OCI-LY7 (cell line): ENCODE measurements at regions not wholly inside any gene's neighbourhood (a gene's known extent, or its start where the extent isn't known, plus 50 kb on each side); places are given as distances from the start of the nearest gene placed in this dataset.

Experiments
- BruUV-seq: library from RNA; stranded (reverse); fragments of 400-500 nt; replicated peaks from 2 replicates; lab custom pipeline; 2021; lab: Mats Ljungman, UMichigan
- CTCF ChIA-PET: fragments of 300-600 bp; sonication (Branson Sonifier 250); formaldehyde crosslinking; loops from one replicate; lab custom pipeline; 2022; ENCODE audit warnings: antibody characterized with exemption; ENCODE audit not compliant: unreplicated experiment; lab: Charles Lee
- POLR2A ChIA-PET: fragments of 300-600 bp; sonication (Branson Sonifier 250); formaldehyde crosslinking; loops from one replicate; lab custom pipeline; 2022; ENCODE audit warnings: antibody characterized with exemption; lab: Charles Lee
- DNase-seq: peaks from one replicate; pipeline ENCODE4 v3.0.0-alpha.2; 2015; ENCODE audit warnings: low spot score
- H2AFZ ChIP-seq: fragments of 200-600 bp; sonication (generic), shearing (Covaris generic); 2 replicates; pipeline ENCODE4 v1.6.1; 2014; ENCODE audit warnings: mild to moderate bottlenecking, antibody characterized with exemption, low read length, moderate library complexity
- H3K27ac ChIP-seq: fragments of 200-600 bp; sonication (generic); 2 replicates; pipeline ENCODE4 v1.5.1; 2014; ENCODE audit warnings: mixed run types, low read depth, mild to moderate bottlenecking, moderate library complexity, low read length, inconsistent platforms; ENCODE audit not compliant: poor library complexity, severe bottlenecking
- H3K36me3 ChIP-seq: fragments of 200-600 bp; sonication (generic); 2 replicates; pipeline ENCODE4 v1.6.1; 2014; ENCODE audit warnings: mild to moderate bottlenecking, antibody characterized with exemption, low read length, moderate library complexity, mixed read lengths; ENCODE audit not compliant: insufficient read depth
- H3K4me1 ChIP-seq: fragments of 200-600 bp; sonication (generic); 2 replicates; pipeline ENCODE4 v1.5.1; 2014; ENCODE audit warnings: mild to moderate bottlenecking, low read length; ENCODE audit not compliant: insufficient read depth, poor library complexity, severe bottlenecking
- H3K4me2 ChIP-seq: fragments of 200-600 bp; sonication (generic); 2 replicates; pipeline ENCODE4 v1.6.1; 2014; ENCODE audit warnings: mild to moderate bottlenecking, low read length
- H3K4me3 ChIP-seq: fragments of 200-600 bp; sonication (generic); 2 replicates; pipeline ENCODE4 v1.5.1; 2014; ENCODE audit warnings: mild to moderate bottlenecking, low read depth, low read length; ENCODE audit not compliant: poor library complexity, severe bottlenecking
- H3K79me2 ChIP-seq: fragments of 200-600 bp; sonication (generic); 2 replicates; pipeline ENCODE4 v1.6.1; 2016; ENCODE audit warnings: low read depth, mild to moderate bottlenecking, low read length, moderate library complexity, mixed read lengths; ENCODE audit not compliant: insufficient read depth
- H3K9me2 ChIP-seq: fragments of 200-600 bp; sonication (generic); 2 replicates; pipeline ENCODE4 v1.6.1; 2016; ENCODE audit warnings: mild to moderate bottlenecking, low read length, mixed read lengths; ENCODE audit not compliant: insufficient read depth
- H3K9me3 ChIP-seq: fragments of 200-600 bp; sonication (generic); 2 replicates; pipeline ENCODE4 v1.6.1; 2014; ENCODE audit warnings: mild to moderate bottlenecking, mixed run types, low read length, mixed read lengths
- H4K20me1 ChIP-seq: fragments of 200-600 bp; sonication (generic); 2 replicates; pipeline ENCODE4 v1.6.1; 2014; ENCODE audit warnings: mild to moderate bottlenecking, antibody characterized with exemption, low read length, moderate library complexity, mixed read lengths; ENCODE audit not compliant: insufficient read depth
- EZH2phosphoT487 ChIP-seq: fragments of 200-600 bp; sonication (generic); IDR thresholded peaks from 2 replicates; pipeline ENCODE4 v1.6.1; 2018; ENCODE audit warnings: low read depth, borderline replicate concordance, mild to moderate bottlenecking, mixed run types, antibody characterized with exemption, low read length, moderate library complexity, mixed read lengths
- intact Hi-C: fragments of 100-400 bp; cut with micrococcal nuclease; formaldehyde crosslinking; loops from one replicate; pipeline ENCODE4 v1.10.0; 2022; ENCODE audit not compliant: unreplicated experiment
- TF ChIP-seq, protein P1 (sequence below): fragments of 200-600 bp; sonication (generic); conservative IDR thresholded peaks from 2 replicates; pipeline ENCODE4 v1.5.1; 2014; ENCODE audit warnings: mild to moderate bottlenecking, antibody characterized with exemption, low read length, moderate library complexity, mixed read lengths

GRCh38 chr4:11544211-11544610 is 115.5 kb upstream of the HS3ST1 start:
- DNase-seq: no peak
- Histone ChIP-seq H3K4me2 (no peak overlapping the region), H4K20me1 (no peaks in the 10 kb centered on the region), H3K9me3 (no peaks in the 10 kb centered on the region), H3K27ac (no peak overlapping the region), H3K9me2 (no peaks in the 10 kb centered on the region), H3K4me1 (no peaks in the 10 kb centered on the region), H3K4me3 (no peak overlapping the region), H2AFZ (no peak overlapping the region), H3K36me3 (no peaks in the 10 kb centered on the region), H3K79me2 (no peaks in the 10 kb centered on the region)
- TF ChIP-seq, protein P1, sequence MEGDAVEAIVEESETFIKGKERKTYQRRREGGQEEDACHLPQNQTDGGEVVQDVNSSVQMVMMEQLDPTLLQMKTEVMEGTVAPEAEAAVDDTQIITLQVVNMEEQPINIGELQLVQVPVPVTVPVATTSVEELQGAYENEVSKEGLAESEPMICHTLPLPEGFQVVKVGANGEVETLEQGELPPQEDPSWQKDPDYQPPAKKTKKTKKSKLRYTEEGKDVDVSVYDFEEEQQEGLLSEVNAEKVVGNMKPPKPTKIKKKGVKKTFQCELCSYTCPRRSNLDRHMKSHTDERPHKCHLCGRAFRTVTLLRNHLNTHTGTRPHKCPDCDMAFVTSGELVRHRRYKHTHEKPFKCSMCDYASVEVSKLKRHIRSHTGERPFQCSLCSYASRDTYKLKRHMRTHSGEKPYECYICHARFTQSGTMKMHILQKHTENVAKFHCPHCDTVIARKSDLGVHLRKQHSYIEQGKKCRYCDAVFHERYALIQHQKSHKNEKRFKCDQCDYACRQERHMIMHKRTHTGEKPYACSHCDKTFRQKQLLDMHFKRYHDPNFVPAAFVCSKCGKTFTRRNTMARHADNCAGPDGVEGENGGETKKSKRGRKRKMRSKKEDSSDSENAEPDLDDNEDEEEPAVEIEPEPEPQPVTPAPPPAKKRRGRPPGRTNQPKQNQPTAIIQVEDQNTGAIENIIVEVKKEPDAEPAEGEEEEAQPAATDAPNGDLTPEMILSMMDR: no peak
- no peak for TF ChIP-seq EZH2phosphoT487
- intact Hi-C loops: no loop called here
- ChIA-PET POLR2A (no interaction called here), CTCF (no interaction called here)
- no TSS peak for BruUV-seq

DNA sequence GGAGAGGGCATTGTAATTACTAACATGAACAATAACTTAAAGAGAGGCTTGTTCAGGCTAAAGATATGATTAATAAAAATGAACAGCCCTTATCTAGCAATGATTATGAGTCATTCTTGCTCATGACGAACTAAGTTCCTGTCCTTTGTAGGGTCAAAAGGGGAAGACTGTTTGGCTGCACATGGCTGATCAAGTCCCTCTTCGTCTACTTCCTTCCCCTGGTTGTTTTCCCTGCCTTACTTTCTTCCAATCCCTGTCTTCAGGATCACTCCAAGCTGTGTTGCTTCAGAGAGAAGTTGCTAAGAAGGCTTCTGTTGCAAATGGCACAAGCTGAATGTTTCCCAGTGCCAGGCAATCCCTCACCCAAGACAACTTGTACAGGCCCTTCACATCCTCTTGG is 115.0 kb upstream of the HS3ST1 start:
- Histone ChIP-seq H3K36me3 (no peaks in the 10 kb centered on the region), H3K79me2 (no peaks in the 10 kb centered on the region), H2AFZ (no peak overlapping the region), H3K27ac (no peak overlapping the region), H3K9me3 (no peaks in the 10 kb centered on the region), H3K4me2 (no peak overlapping the region), H3K4me3 (no peak overlapping the region), H3K4me1 (no peaks in the 10 kb centered on the region), H4K20me1 (no peaks in the 10 kb centered on the region), H3K9me2 (no peaks in the 10 kb centered on the region)
- intact Hi-C loops: no loop called here
- no peak for DNase-seq
- TF ChIP-seq, protein P1: no peak
- no peak for TF ChIP-seq EZH2phosphoT487
- no TSS peak for BruUV-seq
- CTCF ChIA-PET: no interaction called here
- POLR2A ChIA-PET: no interaction called here

- H3K36me3 ChIP-seq: no peaks in the 10 kb centered on the region
- no peaks in the 10 kb centered on the region for H3K9me3 ChIP-seq
- H3K4me2 ChIP-seq: no peak overlapping the region
- BruUV-seq: no TSS peak
- H3K4me1 ChIP-seq: no peaks in the 10 kb centered on the region
- no peak for DNase-seq
- TF ChIP-seq, protein P1: no peak
- TF ChIP-seq EZH2phosphoT487: no peak
- H3K9me2 ChIP-seq: no peaks in the 10 kb centered on the region
- H4K20me1 ChIP-seq: no peaks in the 10 kb centered on the region
- intact Hi-C loops: no loop called here
- ChIA-PET CTCF (interaction anchor here (0.7 kb wide), 1 partner anchor 13 kb away, joined by 4 read pairs; no protein-coding TSS in a partner anchor), POLR2A (no interaction called here)
- no peak overlapping the region for H3K27ac ChIP-seq
- no peak overlapping the region for H3K4me3 ChIP-seq
- H3K79me2 ChIP-seq: no peaks in the 10 kb centered on the region
- no peak overlapping the region for H2AFZ ChIP-seq
Measured at GRCh38 chr4:11542952-11543351, 114.3 kb upstream of the HS3ST1 start.
